Tibial artery (tissue), 4 donors: ENCODE measurements at regions not wholly inside any gene's neighbourhood (a gene's known extent, or its start where the extent isn't known, plus 50 kb on each side); places are given as distances from the start of the nearest gene placed in this dataset.
A peak's percentile ranks its signal among the peaks of the same experiment; 100 is the strongest.

ENCODE experiments used
- DNase-seq, 2 donors: peaks; one replicate each; pipeline ENCODE4 v3.0.0-alpha.2; 2019
- H3K27ac ChIP-seq, 2 donors: fragments of 200-600 bp; sonication (generic) in 1 of 2; 1 replicate in 1 of 2; 2 replicates in 1 of 2; pipeline ENCODE4 v1.5.1; 2018 to 2019; ENCODE audit warnings: mild to moderate bottlenecking in 1 of 2
- H3K27me3 ChIP-seq, 2 donors: fragments of 200-600 bp; sonication (generic) in 1 of 2; one replicate each; pipeline versions ENCODE4 v1.5.1 to v1.6.0; 2016 to 2019
- H3K36me3 ChIP-seq, 3 donors: fragments of 200-600 bp; sonication (generic) in 2 of 3; one replicate each; pipeline ENCODE4 v1.5.1; 2016 to 2019; ENCODE audit warnings: mild to moderate bottlenecking in 2 of 3
- H3K4me1 ChIP-seq, 4 donors: fragments of 200-600 bp; sonication (generic) in 2 of 4; 1 replicate in 3 of 4; 2 replicates in 1 of 4; pipeline ENCODE4 v1.5.1; 2016 to 2019
- H3K4me3 ChIP-seq, 2 donors: fragments of 200-600 bp; sonication (generic) in 1 of 2; 1 replicate in 1 of 2; 2 replicates in 1 of 2; pipeline ENCODE4 v1.5.1; 2018 to 2019; ENCODE audit warnings: mild to moderate bottlenecking in 2 of 2
- H3K9me3 ChIP-seq, 3 donors: fragments of 200-600 bp; sonication (generic) in 1 of 3; one replicate each; pipeline ENCODE4 v1.5.1; 2016 to 2019
- intact Hi-C: fragments of 100-400 bp; cut with DNase I; formaldehyde crosslinking; loops from one replicate; pipeline ENCODE4 v1.15.0; 2023; ENCODE audit warnings: low total_unique reads
- TF ChIP-seq, protein P1 (sequence below), 2 experiments: fragments of 200-600 bp in 1 of 2; fragments of 450-650 bp in 1 of 2; IDR thresholded peaks; one replicate each; pipeline ENCODE4 v1.5.1; 2017 to 2019; ENCODE audit warnings: antibody characterized with exemption in 2 of 2, mild to moderate bottlenecking in 1 of 2, moderate library complexity in 1 of 2

- TF ChIP-seq, protein P1, sequence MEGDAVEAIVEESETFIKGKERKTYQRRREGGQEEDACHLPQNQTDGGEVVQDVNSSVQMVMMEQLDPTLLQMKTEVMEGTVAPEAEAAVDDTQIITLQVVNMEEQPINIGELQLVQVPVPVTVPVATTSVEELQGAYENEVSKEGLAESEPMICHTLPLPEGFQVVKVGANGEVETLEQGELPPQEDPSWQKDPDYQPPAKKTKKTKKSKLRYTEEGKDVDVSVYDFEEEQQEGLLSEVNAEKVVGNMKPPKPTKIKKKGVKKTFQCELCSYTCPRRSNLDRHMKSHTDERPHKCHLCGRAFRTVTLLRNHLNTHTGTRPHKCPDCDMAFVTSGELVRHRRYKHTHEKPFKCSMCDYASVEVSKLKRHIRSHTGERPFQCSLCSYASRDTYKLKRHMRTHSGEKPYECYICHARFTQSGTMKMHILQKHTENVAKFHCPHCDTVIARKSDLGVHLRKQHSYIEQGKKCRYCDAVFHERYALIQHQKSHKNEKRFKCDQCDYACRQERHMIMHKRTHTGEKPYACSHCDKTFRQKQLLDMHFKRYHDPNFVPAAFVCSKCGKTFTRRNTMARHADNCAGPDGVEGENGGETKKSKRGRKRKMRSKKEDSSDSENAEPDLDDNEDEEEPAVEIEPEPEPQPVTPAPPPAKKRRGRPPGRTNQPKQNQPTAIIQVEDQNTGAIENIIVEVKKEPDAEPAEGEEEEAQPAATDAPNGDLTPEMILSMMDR (IDR thresholded peaks at IDR 0.05): no peak
- H3K4me3 ChIP-seq: no peak overlapping the region
- H3K27me3 ChIP-seq: no peaks in the 10 kb centered on the region
- intact Hi-C loops: no loop called here
- no peaks in the 10 kb centered on the region for H3K9me3 ChIP-seq
- no peaks in the 10 kb centered on the region for H3K36me3 ChIP-seq
- no peak overlapping the region for H3K27ac ChIP-seq
- H3K4me1 ChIP-seq: peaks cover 0 to 27% (median 16%) of the 10 kb centered on the region in 4 donors
- peak in 1 of 2 donors; percentile 59 for DNase-seq
Measured at GRCh38 chr9:89662718-89663613, 58.2 kb downstream of the GADD45G start.

DNA sequence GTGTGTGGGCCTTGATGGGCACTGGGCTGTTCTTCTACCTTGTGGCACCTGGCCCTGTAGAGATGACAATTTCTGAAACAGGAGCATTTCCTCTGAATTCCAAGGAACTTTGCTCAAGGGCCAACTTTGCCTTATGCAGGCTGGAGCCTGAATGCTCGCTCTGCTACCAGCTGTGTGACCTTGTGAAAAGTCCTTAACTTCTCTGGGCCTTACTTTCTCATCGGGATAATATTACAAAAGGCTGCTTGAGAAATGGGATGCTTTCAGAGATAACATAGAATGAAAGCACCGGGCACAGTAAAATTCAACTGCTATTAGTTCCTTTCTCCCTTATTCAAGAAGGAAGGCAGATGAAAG lies 58.8 kb downstream of the GADD45G start:
- Histone ChIP-seq H3K36me3 (no peaks in the 10 kb centered on the region), H3K27ac (no peak overlapping the region), H3K9me3 (no peaks in the 10 kb centered on the region), H3K4me3 (no peak overlapping the region), H3K27me3 (no peaks in the 10 kb centered on the region), H3K4me1 (peaks cover 0 to 27% (median 16%) of the 10 kb centered on the region in 4 donors)
- TF ChIP-seq, protein P1 (IDR thresholded peaks at IDR 0.05): no peak
- intact Hi-C loops: no loop called here
- no peak for DNase-seq

DNA sequence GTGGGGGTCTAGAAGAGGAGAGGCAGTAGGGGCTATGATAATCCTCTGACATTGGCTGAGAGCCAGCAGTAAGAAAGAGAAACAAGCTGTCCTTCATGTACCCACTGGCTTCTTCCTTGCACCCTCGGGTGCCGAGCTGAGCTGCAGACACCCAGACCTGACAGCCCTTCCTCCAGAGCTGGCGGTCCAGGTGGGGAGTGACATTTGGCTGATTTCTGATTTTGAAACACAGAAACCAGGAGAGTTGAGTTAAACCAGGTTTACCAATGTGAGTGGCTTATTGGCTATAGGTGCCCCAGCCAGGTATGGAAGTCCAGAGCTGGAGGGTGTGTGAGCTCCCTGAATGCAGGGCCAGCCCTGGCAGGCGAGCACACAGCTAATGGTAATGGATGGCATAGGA lies 59.2 kb downstream of the GADD45G start:
- Histone ChIP-seq H3K9me3 (no peaks in the 10 kb centered on the region), H3K36me3 (no peaks in the 10 kb centered on the region), H3K4me3 (no peak overlapping the region), H3K4me1 (peaks cover 0 to 27% (median 16%) of the 10 kb centered on the region in 4 donors), H3K27me3 (no peaks in the 10 kb centered on the region), H3K27ac (no peak overlapping the region)
- intact Hi-C loops: no loop called here
- TF ChIP-seq, protein P1 (IDR thresholded peaks at IDR 0.05): no peak
- peak in 1 of 2 donors; percentile 57 for DNase-seq

DNA sequence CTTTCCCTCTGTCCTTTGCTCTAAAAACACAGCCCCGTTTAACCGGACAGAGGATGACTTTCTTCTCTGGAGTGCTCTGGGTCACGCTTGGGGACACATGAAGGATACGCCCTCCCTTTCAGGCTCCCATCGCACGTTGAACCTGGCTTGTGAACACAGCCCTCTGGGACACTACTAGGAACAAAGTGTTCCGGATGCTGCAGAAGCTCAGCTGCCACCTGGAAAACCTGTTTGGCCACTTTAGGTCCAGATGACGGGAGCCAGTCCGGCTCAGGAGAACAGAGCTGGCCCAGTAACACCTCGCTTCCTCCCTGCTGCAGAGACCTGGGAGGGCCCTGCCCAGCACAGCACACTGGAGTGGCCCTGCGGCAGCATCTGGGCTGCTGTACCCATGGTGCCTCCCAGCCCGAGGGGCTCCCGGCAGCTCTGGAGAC lies 60.1 kb downstream of the GADD45G start:
- Histone ChIP-seq H3K27me3 (no peaks in the 10 kb centered on the region), H3K4me3 (no peak overlapping the region), H3K9me3 (no peaks in the 10 kb centered on the region), H3K36me3 (no peaks in the 10 kb centered on the region), H3K27ac (no peak overlapping the region), H3K4me1 (peaks cover 0 to 27% (median 16%) of the 10 kb centered on the region in 4 donors)
- DNase-seq: peak in 1 of 2 donors; percentile 65
- TF ChIP-seq, protein P1 (IDR thresholded peaks at IDR 0.05): no peak
- intact Hi-C loops: no loop called here

GRCh38 chr9:89666364-89666763 lies 61.6 kb downstream of the GADD45G start:
- intact Hi-C loops: no loop called here
- Histone ChIP-seq H3K27ac (no peak overlapping the region), H3K36me3 (no peaks in the 10 kb centered on the region), H3K27me3 (no peaks in the 10 kb centered on the region), H3K4me1 (peaks cover 0 to 23% (median 10%) of the 10 kb centered on the region in 4 donors), H3K4me3 (no peak overlapping the region), H3K9me3 (no peaks in the 10 kb centered on the region)
- TF ChIP-seq, protein P1 (IDR thresholded peaks at IDR 0.05): no peak
- no peak for DNase-seq
